Suprapubic skin (tissue), 4 donors: ENCODE measurements at regions not wholly inside any gene's neighbourhood (a gene's known extent, or its start where the extent isn't known, plus 50 kb on each side); places are given as distances from the start of the nearest gene placed in this dataset.

Experiments
- DNase-seq, 2 donors: peaks; one replicate each; pipeline ENCODE4 v3.0.0-alpha.2; 2019; ENCODE audit warnings: low spot score in 2 of 2
- H3K27ac ChIP-seq: fragments of 200-600 bp; sonication (generic); one replicate; pipeline ENCODE4 v1.5.1; 2019
- H3K27me3 ChIP-seq: fragments of 200-600 bp; sonication (generic); one replicate; pipeline ENCODE4 v1.5.1; 2019
- H3K36me3 ChIP-seq: fragments of 200-600 bp; sonication (generic); one replicate; pipeline ENCODE4 v1.5.1; 2019
- H3K4me1 ChIP-seq: fragments of 200-600 bp; sonication (generic); one replicate; pipeline ENCODE4 v1.5.1; 2019
- H3K4me3 ChIP-seq: fragments of 200-600 bp; sonication (generic); one replicate; pipeline ENCODE4 v1.5.1; 2019; ENCODE audit warnings: mild to moderate bottlenecking
- H3K9me3 ChIP-seq: fragments of 200-600 bp; sonication (generic); one replicate; pipeline ENCODE4 v1.5.1; 2019
- EP300 ChIP-seq: sonication (generic); formaldehyde crosslinking; IDR thresholded peaks from one replicate; pipeline ENCODE4 v1.6.1; 2017; ENCODE audit warnings: antibody characterized with exemption
- POLR2A ChIP-seq, 2 donors: fragments of 450-650 bp; IDR thresholded peaks; one replicate each; pipeline ENCODE4 v1.6.1; 2017; ENCODE audit warnings: antibody characterized with exemption in 2 of 2, mild to moderate bottlenecking in 2 of 2, moderate library complexity in 2 of 2
- POLR2AphosphoS5 ChIP-seq, 3 donors: sonication (generic); formaldehyde crosslinking; IDR thresholded peaks; one replicate each; pipeline ENCODE4 v1.6.1; 2017; ENCODE audit warnings: antibody characterized with exemption in 3 of 3
- WGBS: methylation state at CpG from one replicate; pipeline ENCODE4 v1.1.5; 2018; 5-methylcytosine and 5-hydroxymethylcytosine counted together
- TF ChIP-seq, protein P1 (sequence below), 2 donors: fragments of 200-600 bp in 1 of 2; fragments of 450-650 bp in 1 of 2; sonication (generic) in 1 of 2; IDR thresholded peaks; one replicate each; pipeline ENCODE4 v1.5.1; 2016 to 2019; ENCODE audit warnings: antibody characterized with exemption in 2 of 2, mild to moderate bottlenecking in 1 of 2, moderate library complexity in 1 of 2

DNA sequence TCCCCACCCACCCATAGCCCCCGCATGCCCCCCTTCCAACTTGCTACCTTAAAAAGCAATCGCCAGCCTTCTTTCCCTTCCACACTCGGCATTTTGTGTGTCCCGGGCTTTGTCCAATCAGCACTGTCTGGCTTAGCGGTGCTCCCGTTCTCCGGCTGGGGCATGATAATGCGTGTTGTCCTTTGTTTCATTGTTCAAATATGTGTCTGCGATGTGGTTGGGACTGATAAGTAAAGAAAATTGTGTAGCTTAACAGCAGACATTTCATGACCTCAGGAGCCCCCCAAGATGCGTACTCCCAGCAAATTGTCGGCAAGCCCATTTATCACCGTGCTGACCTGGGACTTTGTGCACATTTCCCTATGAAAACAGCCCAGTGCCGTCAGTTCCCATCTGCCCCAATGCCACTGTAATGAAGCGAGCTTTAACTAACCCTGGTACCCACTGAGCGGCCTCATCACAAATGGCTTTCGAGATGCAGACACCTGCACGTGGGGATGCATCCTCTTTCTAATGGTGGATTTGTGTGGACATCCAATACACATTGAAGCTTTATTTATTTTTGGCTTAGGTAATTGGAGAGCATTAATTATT, 167.0 kb upstream of the E2F8 start:
- no peak overlapping the region for H3K4me3 ChIP-seq
- no peaks in the 10 kb centered on the region for H3K36me3 ChIP-seq
- peaks cover 18% of the 10 kb centered on the region for H3K27me3 ChIP-seq
- TF ChIP-seq, protein P1, sequence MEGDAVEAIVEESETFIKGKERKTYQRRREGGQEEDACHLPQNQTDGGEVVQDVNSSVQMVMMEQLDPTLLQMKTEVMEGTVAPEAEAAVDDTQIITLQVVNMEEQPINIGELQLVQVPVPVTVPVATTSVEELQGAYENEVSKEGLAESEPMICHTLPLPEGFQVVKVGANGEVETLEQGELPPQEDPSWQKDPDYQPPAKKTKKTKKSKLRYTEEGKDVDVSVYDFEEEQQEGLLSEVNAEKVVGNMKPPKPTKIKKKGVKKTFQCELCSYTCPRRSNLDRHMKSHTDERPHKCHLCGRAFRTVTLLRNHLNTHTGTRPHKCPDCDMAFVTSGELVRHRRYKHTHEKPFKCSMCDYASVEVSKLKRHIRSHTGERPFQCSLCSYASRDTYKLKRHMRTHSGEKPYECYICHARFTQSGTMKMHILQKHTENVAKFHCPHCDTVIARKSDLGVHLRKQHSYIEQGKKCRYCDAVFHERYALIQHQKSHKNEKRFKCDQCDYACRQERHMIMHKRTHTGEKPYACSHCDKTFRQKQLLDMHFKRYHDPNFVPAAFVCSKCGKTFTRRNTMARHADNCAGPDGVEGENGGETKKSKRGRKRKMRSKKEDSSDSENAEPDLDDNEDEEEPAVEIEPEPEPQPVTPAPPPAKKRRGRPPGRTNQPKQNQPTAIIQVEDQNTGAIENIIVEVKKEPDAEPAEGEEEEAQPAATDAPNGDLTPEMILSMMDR (IDR thresholded peaks at IDR 0.05) = no peak
- no peak for TF ChIP-seq POLR2A (IDR thresholded peaks at IDR 0.05)
- TF ChIP-seq POLR2AphosphoS5 (IDR thresholded peaks at IDR 0.05) = no peak
- no peak for TF ChIP-seq EP300
- H3K27ac ChIP-seq = no peak overlapping the region
- peaks cover 2% of the 10 kb centered on the region for H3K4me1 ChIP-seq
- DNase-seq = no peak
- H3K9me3 ChIP-seq = no peaks in the 10 kb centered on the region
- 89% methylated on average over 17 of the region's 17 CpGs for WGBS

GRCh38 chr11:19405966-19406365, 165.2 kb upstream of the E2F8 start:
- WGBS = 78% methylated on average over 4 of the region's 4 CpGs
- TF ChIP-seq, protein P1 (IDR thresholded peaks at IDR 0.05) = no peak
- TF ChIP-seq POLR2AphosphoS5 (IDR thresholded peaks at IDR 0.05) = no peak
- no peak for TF ChIP-seq EP300
- no peak for TF ChIP-seq POLR2A (IDR thresholded peaks at IDR 0.05)
- Histone ChIP-seq H3K27me3 (peaks cover 2% of the 10 kb centered on the region), H3K27ac (no peak overlapping the region), H3K4me1 (peaks cover 2% of the 10 kb centered on the region), H3K4me3 (no peak overlapping the region), H3K36me3 (no peaks in the 10 kb centered on the region), H3K9me3 (no peaks in the 10 kb centered on the region)
- DNase-seq = no peak

- no peak for DNase-seq
- no peaks in the 10 kb centered on the region for H3K27me3 ChIP-seq
- H3K4me1 ChIP-seq = peaks cover 2% of the 10 kb centered on the region
- H3K36me3 ChIP-seq = no peaks in the 10 kb centered on the region
- no peak overlapping the region for H3K27ac ChIP-seq
- no peaks in the 10 kb centered on the region for H3K9me3 ChIP-seq
- TF ChIP-seq EP300 = no peak
- 67% methylated on average over 6 of the region's 6 CpGs for WGBS
- no peak overlapping the region for H3K4me3 ChIP-seq
Observed at GRCh38 chr11:19404787-19405186, 164.0 kb upstream of the E2F8 start.

GRCh38 chr11:19403196-19403895, 162.6 kb upstream of the E2F8 start:
- no peak overlapping the region for H3K4me3 ChIP-seq
- no peak for TF ChIP-seq POLR2A (IDR thresholded peaks at IDR 0.05)
- no peak for TF ChIP-seq POLR2AphosphoS5 (IDR thresholded peaks at IDR 0.05)
- TF ChIP-seq EP300 = no peak
- TF ChIP-seq, protein P1 (IDR thresholded peaks at IDR 0.05) = no peak
- DNase-seq = no peak
- H3K9me3 ChIP-seq = no peaks in the 10 kb centered on the region
- no peak overlapping the region for H3K27ac ChIP-seq
- 84% methylated on average over 7 of the region's 7 CpGs for WGBS
- peaks cover 4% of the 10 kb centered on the region for H3K4me1 ChIP-seq
- no peaks in the 10 kb centered on the region for H3K36me3 ChIP-seq
- H3K27me3 ChIP-seq = no peaks in the 10 kb centered on the region

DNA sequence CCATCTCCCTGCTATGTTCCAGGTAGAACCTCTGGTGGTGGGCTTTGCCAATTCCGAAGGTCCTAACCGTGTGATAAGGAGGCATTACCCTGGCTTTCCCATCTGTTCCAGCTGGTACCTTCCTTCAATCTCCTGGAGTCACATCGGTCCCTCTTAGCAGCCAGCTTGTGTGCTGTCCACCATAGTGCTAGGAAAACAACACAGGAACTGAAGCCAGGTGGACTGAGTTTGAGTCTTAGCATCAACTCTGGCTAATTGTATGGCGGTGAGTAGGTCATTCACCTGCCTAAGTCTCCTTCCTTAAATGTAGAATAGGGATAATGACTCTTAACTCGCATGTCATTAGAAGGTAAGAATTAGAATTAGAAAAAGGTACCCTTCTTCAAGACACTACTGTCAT, 159.6 kb upstream of the E2F8 start:
- Histone ChIP-seq H3K27me3 (no peaks in the 10 kb centered on the region), H3K4me3 (no peak overlapping the region), H3K9me3 (no peaks in the 10 kb centered on the region), H3K36me3 (no peaks in the 10 kb centered on the region), H3K27ac (no peak overlapping the region), H3K4me1 (peaks cover 4% of the 10 kb centered on the region)
- TF ChIP-seq POLR2AphosphoS5 (IDR thresholded peaks at IDR 0.05) (no peak), POLR2A (IDR thresholded peaks at IDR 0.05) (no peak), EP300 (no peak)
- DNase-seq = no peak
- 95% methylated on average over 5 of the region's 5 CpGs for WGBS

DNA sequence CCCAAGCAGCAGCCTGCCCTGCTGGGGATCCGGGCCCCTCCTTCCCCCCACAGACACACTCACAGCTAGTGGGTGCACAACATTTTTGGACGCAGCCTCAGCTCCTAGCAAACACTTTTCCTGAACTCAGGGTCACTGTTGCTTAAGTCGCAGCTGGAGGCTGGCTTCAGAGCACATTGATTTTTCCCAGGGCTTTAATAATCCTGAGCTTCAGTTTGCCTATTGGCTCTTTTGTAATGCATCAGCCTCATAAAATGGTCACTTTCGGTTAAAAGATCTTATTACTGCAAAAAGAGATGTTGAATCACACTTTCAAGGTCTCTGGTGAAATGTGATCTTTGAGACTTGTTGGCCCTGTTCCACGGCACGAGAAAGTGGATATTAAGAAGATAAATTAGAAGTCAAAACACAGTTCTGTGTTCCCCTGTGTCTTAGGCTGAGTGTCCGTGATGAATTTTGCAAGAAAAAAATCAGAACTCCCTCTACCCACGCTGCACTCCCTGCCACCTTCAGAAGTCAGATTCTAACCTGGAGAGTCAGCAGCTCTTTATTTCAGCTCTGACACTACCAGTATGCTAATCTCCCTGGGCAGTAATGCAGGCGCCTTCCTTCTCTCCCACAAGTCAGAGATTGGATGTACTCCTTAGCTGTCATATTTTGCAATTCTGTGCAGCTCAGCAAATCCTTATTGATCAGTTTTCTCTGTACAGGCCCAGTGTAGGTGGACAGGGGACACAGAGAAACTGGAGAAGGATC, 158.2 kb upstream of the E2F8 start:
- TF ChIP-seq EP300 = no peak
- no peak for TF ChIP-seq POLR2A (IDR thresholded peaks at IDR 0.05)
- WGBS = 38% methylated on average over 9 of the region's 9 CpGs
- no peaks in the 10 kb centered on the region for H3K27me3 ChIP-seq
- H3K4me3 ChIP-seq = no peak overlapping the region
- no peak overlapping the region for H3K27ac ChIP-seq
- H3K4me1 ChIP-seq = peaks cover 4% of the 10 kb centered on the region
- H3K9me3 ChIP-seq = no peaks in the 10 kb centered on the region
- no peaks in the 10 kb centered on the region for H3K36me3 ChIP-seq
- no peak for DNase-seq
